IPS-20b (cell line): ENCODE measurements at regions not wholly inside any gene's neighbourhood (a gene's known extent, or its start where the extent isn't known, plus 50 kb on each side); places are given as distances from the start of the nearest gene placed in this dataset.

Source experiments
- H3K27ac ChIP-seq: one replicate; pipeline ENCODE4 v1.5.1; 2013; ENCODE audit warnings: low read length
- H3K27me3 ChIP-seq: 2 replicates; pipeline ENCODE4 v1.6.1; 2013; ENCODE audit warnings: mild to moderate bottlenecking, low read length, inconsistent platforms; ENCODE audit not compliant: insufficient read depth
- H3K36me3 ChIP-seq: 2 replicates; pipeline ENCODE4 v1.6.1; 2013; ENCODE audit warnings: low read depth, mild to moderate bottlenecking, inconsistent platforms, low read length, moderate library complexity; ENCODE audit not compliant: insufficient read depth
- H3K4me1 ChIP-seq: 2 replicates; pipeline ENCODE4 v1.6.1; 2013; ENCODE audit warnings: mild to moderate bottlenecking, control low read depth, inconsistent platforms, low read length, moderate library complexity; ENCODE audit not compliant: insufficient read depth
- H3K4me3 ChIP-seq: 2 replicates; pipeline ENCODE4 v1.5.1; 2013; ENCODE audit warnings: mild to moderate bottlenecking, low read length, inconsistent platforms
- H3K9ac ChIP-seq: 2 replicates; pipeline ENCODE4 v1.6.1; 2013; ENCODE audit warnings: low read depth, mild to moderate bottlenecking, inconsistent platforms, low read length, moderate library complexity
- H3K9me3 ChIP-seq: 2 replicates; pipeline ENCODE4 v1.6.1; 2013; ENCODE audit warnings: mild to moderate bottlenecking, low read depth, low read length, inconsistent platforms; ENCODE audit not compliant: insufficient read depth

DNA sequence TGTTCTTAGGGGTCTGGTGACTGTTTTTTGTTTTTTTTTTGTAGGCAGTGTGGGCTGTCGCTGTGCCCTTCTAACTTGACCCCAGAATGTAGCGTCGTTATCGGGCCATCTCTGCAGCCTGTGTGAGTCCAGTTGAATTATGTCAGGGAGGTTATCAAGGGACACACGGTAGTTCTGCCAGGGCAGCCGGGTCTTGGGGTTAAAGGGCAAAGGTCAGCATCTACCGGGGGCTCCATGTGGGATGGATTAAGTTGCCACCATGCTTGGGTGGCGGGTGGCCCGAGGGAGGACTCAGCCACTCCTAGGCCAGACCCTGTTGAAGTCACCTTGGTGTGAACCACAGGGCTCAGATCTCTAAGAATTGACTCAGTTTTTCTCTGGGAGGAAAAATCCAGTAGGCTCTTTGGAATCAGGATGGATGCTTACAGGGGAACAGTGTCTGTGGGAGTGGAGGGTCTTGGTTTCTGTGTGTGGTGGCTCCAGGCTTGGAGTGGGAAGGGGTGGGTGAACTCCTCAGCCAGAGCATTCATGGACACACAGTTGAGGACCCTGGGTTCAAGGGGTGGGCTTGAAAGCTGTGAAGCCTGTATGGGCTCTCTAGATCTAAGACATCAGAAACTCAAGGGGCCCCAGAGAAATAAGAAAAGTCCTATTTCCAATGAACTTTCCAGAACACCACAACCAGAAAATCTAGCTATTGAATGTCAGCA, 191.7 kb downstream of the IRF8 start:
- H3K9me3 ChIP-seq = no peaks in the 10 kb centered on the region

DNA sequence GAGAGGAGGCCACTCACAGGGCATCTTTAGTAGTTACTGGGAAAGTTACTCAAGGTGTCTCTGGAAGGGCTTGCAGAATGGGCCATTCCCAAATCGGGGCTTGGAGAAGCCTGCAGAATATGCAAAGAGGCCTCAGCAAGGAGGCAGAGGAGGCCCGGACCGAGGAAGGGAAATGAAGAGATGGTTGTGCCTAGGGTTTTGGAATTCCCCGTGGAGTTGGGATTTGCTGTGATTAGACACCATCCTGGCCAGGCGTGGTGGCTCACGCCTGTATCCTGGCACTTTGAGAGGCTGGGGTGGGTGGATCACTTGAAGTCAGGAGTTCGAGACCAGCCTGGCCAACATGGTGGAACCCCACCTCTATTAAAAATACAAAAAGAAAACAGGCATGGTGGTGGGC, 193.0 kb downstream of the IRF8 start:
- H3K27ac ChIP-seq = no peak overlapping the region
- H3K36me3 ChIP-seq = no peaks in the 10 kb centered on the region
- H3K9me3 ChIP-seq = no peaks in the 10 kb centered on the region
- H3K9ac ChIP-seq = no peak overlapping the region
- H3K27me3 ChIP-seq = no peaks in the 10 kb centered on the region
- peaks cover 5% of the 10 kb centered on the region; the same call in 1 of the 2 replicates for H3K4me1 ChIP-seq
- no peak overlapping the region for H3K4me3 ChIP-seq

More for the DNA sequence above, 191.7 kb downstream of the IRF8 start:
- no peak overlapping the region for H3K4me3 ChIP-seq
- peaks cover 5% of the 10 kb centered on the region; the same call in 1 of the 2 replicates for H3K4me1 ChIP-seq
- no peaks in the 10 kb centered on the region for H3K27me3 ChIP-seq
- no peaks in the 10 kb centered on the region for H3K36me3 ChIP-seq
- no peak overlapping the region for H3K9ac ChIP-seq
- H3K27ac ChIP-seq = no peak overlapping the region

DNA sequence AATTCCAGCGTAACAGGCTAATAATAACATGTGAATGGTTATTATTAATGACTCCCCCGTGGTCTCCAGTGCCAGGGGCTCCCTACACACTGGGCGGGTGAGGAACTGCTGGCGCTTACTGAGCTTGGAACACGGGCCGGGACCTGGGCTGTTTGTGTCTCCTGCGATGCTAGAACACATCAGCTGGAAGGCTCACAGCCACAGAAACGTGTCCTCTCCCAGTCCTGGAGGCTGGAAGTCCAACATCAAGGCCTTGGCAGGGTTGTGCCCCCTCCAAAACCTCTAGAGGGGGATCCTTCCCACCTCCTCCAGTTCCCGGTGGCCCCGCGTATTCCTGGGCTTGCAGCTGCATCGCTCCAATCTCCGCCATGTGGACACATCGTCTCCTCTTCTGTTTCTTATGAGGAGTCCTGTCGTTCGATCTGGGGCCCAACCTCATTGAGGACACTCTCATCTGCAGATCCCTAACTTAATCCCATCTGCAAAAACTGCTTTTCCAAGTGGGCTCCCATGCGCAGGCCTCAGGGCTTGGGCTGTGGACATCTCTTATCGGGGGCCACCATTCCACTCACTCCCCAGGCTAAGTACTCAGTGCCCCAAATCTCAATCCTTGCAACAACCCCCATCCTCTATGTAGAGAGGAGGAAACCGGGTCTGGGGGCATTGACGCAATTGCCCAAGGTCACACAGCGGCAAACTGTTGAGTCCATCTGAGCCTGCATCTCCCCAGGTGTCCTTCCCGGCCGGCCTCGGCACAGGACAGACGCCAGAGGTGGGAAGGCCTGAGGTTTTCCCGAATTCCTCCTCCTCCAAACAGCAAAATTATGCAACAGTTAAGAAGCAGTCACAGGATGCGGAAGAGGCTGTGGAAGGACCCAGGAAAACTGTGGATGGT, 193.9 kb downstream of the IRF8 start:
- no peak overlapping the region for H3K9ac ChIP-seq

DNA sequence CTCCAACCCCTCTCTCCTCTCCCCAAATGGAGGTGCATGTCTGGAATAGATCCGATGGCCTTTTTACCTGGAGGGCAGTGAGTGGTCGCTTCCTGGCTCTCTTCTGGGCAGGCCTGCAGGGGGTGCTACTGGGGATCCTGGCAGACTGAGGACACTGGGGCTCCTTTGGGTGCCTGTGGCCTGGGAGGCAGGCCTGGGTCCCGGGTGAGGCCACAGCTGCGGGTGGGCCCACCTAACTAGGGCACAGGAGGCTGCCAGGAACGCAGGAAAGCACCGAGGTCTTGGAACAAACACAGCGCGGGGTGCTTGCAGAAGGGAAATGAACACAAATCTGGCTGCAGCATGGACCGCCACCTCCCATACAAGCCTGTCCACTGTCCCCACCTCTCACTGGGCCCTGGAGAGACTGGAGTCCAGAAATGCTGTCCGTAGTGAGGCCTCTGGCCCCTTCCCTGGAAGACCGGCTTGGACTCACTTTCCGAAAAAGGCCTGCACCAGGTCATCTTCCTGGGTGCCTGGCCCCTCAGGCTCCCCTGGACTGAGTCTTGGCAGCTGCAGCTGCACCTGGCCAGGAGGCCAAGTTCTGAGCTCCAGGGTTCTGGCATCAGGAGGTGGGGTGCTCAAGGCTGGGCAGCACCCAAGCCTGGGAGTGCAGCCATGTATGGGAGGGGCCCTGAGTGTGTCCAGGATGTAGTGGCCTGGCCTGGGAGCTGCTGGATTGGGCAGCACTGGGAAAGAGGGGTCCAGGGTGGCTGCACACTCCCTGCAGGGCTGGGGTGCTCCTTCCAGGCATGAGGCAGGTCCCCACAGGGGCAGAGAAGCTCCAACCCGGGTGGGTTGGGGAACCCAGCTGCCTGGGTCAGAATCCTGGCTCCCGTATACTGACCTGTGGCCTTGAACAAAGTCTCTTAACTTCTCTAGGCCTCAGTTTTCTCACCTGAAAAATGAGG, 195.1 kb downstream of the IRF8 start:
- Histone ChIP-seq H3K4me3 (no peak overlapping the region), H3K36me3 (no peaks in the 10 kb centered on the region), H3K4me1 (no peaks in the 10 kb centered on the region; the same call in 1 of the 2 replicates), H3K27me3 (no peaks in the 10 kb centered on the region), H3K9me3 (no peaks in the 10 kb centered on the region), H3K27ac (no peak overlapping the region), H3K9ac (no peak overlapping the region)

More for the DNA sequence above, 193.9 kb downstream of the IRF8 start:
- H3K4me1 ChIP-seq = peaks cover 5% of the 10 kb centered on the region; the same call in 1 of the 2 replicates
- H3K27me3 ChIP-seq = no peaks in the 10 kb centered on the region
- no peaks in the 10 kb centered on the region for H3K36me3 ChIP-seq
- H3K4me3 ChIP-seq = no peak overlapping the region
- H3K9me3 ChIP-seq = no peaks in the 10 kb centered on the region
- no peak overlapping the region for H3K27ac ChIP-seq

DNA sequence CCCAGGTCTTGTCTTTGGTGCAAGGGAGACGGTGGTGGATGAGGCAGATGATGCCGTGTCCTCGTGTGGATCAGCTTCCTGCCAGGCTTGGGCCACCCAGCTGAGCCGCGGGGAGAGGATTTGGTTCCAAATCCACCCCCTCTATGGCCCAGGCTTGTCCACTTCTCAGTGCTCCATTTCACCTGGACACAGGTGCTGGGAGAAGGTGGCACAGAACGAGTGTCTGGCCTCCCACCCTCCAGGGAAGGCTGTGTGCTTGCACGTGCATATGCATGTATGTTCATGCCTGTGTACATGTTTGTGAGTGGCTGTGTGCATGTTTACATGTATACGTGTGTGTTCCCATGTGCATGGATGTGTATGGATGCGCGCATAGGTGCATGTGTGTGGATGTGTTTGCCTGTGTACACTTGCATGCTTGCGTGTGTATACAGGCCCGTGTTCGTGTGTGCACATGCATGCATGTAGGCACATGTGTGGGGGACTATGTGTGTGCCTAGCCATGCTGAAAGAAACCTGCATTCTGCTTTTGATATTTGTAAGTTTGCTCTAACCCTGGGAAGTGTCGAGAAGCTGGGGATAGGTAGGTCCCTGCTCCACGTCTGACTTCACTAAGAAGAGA, 196.3 kb downstream of the IRF8 start:
- no peak overlapping the region for H3K27ac ChIP-seq
- H3K4me1 ChIP-seq = no peaks in the 10 kb centered on the region; the same call in 1 of the 2 replicates
- H3K36me3 ChIP-seq = no peaks in the 10 kb centered on the region
- H3K27me3 ChIP-seq = no peaks in the 10 kb centered on the region
- no peak overlapping the region for H3K9ac ChIP-seq
- no peaks in the 10 kb centered on the region for H3K9me3 ChIP-seq
- H3K4me3 ChIP-seq = no peak overlapping the region

DNA sequence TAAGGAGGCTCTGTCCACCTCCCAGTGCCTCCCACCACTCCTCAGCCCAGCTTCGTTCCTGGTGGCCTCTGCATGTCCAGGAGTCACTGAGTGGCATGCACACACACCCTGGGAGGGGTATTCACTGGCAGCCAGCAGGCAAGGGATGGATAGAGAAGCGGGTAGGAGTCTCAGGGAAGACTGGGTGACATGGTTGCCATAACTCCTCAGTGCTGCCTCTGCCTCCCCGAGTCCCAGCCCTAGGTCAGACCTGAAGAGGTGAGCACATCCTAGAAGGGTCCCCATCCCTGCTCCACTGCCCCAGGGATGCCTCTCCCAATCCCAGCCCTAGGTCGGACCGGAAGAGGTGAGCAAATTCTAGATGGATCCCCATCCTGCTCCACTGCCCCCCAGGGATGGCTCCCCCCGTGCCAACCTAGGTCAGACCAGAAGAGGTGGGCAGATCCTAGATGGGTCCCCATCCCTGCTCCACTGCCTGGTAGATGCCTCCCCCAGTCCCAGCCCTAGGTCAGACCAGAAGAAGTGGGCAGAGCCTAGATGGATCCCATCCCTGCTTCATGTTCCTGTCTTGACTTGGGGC, 197.0 kb downstream of the IRF8 start:
- Histone ChIP-seq H3K9ac (no peak overlapping the region), H3K36me3 (no peaks in the 10 kb centered on the region), H3K4me1 (no peaks in the 10 kb centered on the region; the same call in 1 of the 2 replicates), H3K27ac (no peak overlapping the region), H3K27me3 (no peaks in the 10 kb centered on the region), H3K9me3 (no peaks in the 10 kb centered on the region), H3K4me3 (no peak overlapping the region)

DNA sequence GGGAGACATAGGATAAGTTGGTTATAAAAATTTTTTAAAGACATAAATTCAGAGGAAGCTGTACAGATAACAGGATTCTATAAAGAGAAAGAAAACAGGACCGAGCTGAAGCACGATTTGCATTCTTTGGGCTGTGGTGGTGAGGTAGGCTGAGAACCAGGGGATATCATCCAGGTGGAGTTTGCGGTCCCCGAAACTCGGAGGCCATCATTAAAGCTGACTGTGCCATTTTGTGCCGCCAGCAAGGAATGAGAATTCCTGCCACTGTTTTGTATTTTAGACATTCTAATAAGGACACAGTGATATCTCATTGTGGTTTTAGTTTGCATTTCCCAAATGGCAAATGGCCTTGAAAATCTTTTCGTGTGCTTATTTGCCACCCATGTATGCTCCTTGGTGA, 197.9 kb downstream of the IRF8 start:
- H3K4me1 ChIP-seq = no peaks in the 10 kb centered on the region; the same call in 1 of the 2 replicates
- no peaks in the 10 kb centered on the region for H3K27me3 ChIP-seq
- H3K36me3 ChIP-seq = no peaks in the 10 kb centered on the region
- H3K27ac ChIP-seq = no peak overlapping the region
- H3K9me3 ChIP-seq = no peaks in the 10 kb centered on the region
- H3K4me3 ChIP-seq = no peak overlapping the region
- H3K9ac ChIP-seq = no peak overlapping the region

DNA sequence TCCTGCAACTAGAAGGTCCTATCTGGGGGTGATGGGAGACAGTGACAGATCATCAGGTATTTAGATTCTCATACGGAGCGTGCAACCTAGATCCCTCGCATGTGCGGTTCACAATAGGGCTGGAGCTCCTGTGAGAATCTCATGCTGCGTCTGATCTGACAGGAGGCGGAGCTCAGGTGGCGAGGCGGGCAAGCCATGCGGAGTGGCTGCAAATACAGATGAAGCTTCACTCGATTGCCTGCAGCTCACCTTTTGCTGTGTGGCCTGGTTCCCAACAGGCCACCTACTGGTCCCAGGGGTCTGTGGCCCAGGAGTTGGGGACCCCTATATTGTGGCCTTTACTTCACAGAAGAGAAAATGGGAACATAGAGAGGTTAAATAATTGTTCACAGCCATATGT, 200.4 kb downstream of the IRF8 start:
- Histone ChIP-seq H3K4me1 (no peaks in the 10 kb centered on the region), H3K27ac (no peak overlapping the region), H3K36me3 (no peaks in the 10 kb centered on the region), H3K9me3 (no peaks in the 10 kb centered on the region), H3K27me3 (no peaks in the 10 kb centered on the region), H3K9ac (no peak overlapping the region), H3K4me3 (no peak overlapping the region)

DNA sequence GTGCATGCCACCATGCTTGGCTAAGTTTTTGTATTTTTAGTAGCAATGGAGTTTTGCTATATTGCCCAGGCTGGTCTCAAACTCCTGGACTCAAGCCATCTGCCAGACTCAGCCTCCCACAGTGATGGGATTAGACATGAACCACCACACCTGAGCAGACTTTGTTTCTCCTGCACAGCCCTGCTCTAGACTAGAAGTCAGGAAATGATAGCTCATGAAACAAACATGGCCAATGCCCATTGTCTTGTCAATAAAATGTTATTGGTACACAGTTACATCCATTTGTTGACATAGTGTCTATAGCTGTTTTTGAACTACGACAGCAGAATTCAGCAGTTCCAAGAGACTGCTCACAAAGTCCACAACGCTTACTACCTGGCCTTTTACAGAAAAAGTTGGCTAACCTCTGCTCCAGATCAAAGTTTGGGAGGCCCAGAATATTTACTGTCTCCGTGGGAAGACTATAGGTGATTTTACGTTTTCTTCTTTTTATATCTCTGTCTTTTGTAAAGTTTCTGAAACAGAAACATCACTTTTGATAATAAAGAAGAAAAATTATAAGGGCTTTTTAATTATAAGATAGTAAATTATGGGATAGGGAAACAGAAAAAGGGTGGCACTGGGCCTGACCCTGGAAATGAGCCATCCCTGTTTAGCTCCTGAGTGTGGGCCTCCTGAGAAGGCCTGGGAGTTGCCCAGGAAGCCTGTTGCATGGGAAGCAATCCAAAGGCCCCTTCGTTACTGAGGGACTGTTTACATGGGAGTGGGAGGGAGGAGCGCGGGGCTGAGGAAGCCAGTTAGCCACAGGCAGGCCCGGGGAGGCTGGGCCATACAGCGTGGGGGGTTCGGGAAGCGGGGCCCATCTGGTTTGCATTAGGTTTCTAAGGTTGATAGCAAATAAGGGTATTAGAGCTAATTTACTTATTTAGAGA, 201.5 kb downstream of the IRF8 start:
- Histone ChIP-seq H3K4me1 (no peaks in the 10 kb centered on the region), H3K27me3 (no peaks in the 10 kb centered on the region), H3K36me3 (no peaks in the 10 kb centered on the region), H3K9ac (no peak overlapping the region), H3K27ac (no peak overlapping the region), H3K4me3 (no peak overlapping the region), H3K9me3 (no peaks in the 10 kb centered on the region)
